Hepatocyte (in vitro differentiated cells): ENCODE measurements at regions not wholly inside any gene's neighbourhood (a gene's known extent, or its start where the extent isn't known, plus 50 kb on each side); places are given as distances from the start of the nearest gene placed in this dataset.

Experiments
- CTCF ChIP-seq: fragments of 200-600 bp; sonication (generic); IDR thresholded peaks from 2 replicates; pipeline ENCODE4 v1.5.1; 2016; ENCODE audit warnings: antibody characterized with exemption, mild to moderate bottlenecking; ENCODE audit not compliant: poor library complexity
- EZH2 ChIP-seq: fragments of 200-600 bp; sonication (generic); IDR thresholded peaks from 2 replicates; pipeline ENCODE4 v1.6.1; 2016; ENCODE audit warnings: antibody characterized with exemption, mild to moderate bottlenecking, borderline replicate concordance
- EZH2phosphoT487 ChIP-seq: fragments of 200-600 bp; sonication (generic); IDR thresholded peaks from one replicate; pipeline ENCODE4 v1.6.1; 2018; ENCODE audit warnings: antibody characterized with exemption, mild to moderate bottlenecking, low read depth, moderate library complexity; ENCODE audit not compliant: unreplicated experiment, severe bottlenecking

- no peak for TF ChIP-seq CTCF
- TF ChIP-seq EZH2, result no peak
- no peak for TF ChIP-seq EZH2phosphoT487
These were observed 1834.1 kb upstream of the CELF4 start for GRCh38 chr18:39399662-39400061.
